COLO668 (cell line): ENCODE measurements at regions not wholly inside any gene's neighbourhood (a gene's known extent, or its start where the extent isn't known, plus 50 kb on each side); places are given as distances from the start of the nearest gene placed in this dataset.

Experiments used
- DNase-seq: peaks from one replicate; lab custom pipeline; 2025; ENCODE audit not compliant: unreplicated experiment; lab: John Stamatoyannopoulos, UW

GRCh38 chr14:83314764-83315163 is 1781.1 kb upstream of the SEL1L start:
- DNase-seq = no peak

- no peak for DNase-seq
These were observed 1782.7 kb upstream of the SEL1L start for GRCh38 chr14:83316356-83316755.

DNA sequence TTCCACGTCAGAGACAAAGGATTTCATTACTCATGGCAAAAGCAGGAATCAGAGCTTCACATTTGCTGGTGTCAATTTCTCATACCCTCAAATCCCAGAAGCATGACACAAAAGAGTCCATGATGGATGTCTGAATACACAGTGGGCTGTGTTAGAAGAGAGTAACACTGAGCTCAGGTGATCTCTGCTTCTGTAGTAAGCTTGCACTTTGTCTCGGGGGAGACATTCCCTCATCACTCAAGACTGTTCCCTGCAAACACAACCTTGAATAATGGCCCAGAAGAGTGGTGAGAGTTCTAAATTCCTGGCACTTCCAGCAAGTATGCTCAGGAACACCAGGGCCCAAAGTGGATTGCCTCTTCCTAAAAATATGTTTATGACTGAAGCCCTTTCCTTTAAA is 1787.2 kb upstream of the SEL1L start:
- DNase-seq = no peak

- DNase-seq = no peak
These were observed 1797.9 kb upstream of the SEL1L start for GRCh38 chr14:83331513-83331912.

- DNase-seq = no peak
These were observed 1808.9 kb upstream of the SEL1L start for GRCh38 chr14:83342590-83342989.

- no peak for DNase-seq
These were observed 1814.2 kb upstream of the SEL1L start for GRCh38 chr14:83347874-83348273.

DNA sequence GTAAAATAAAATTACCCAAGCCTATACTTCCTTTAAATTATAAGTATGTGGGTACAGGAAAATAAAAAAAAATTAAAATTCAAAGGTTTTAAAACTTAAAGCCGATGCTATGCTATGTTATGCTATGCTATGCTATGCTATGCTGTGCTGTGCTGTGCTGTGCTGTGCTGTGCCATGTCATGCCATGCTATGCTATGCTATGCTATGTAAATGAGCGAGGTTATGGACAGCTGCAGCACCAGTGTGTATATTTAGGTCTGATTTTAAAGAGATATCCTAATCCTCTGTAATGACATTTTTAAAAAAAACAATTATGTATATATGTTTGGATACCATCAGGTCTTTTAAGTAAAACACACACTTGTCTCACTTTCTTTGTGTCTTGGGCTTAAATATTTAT is 1822.0 kb upstream of the SEL1L start:
- DNase-seq = no peak

GRCh38 chr14:83356080-83356479 is 1822.4 kb upstream of the SEL1L start:
- no peak for DNase-seq

DNA sequence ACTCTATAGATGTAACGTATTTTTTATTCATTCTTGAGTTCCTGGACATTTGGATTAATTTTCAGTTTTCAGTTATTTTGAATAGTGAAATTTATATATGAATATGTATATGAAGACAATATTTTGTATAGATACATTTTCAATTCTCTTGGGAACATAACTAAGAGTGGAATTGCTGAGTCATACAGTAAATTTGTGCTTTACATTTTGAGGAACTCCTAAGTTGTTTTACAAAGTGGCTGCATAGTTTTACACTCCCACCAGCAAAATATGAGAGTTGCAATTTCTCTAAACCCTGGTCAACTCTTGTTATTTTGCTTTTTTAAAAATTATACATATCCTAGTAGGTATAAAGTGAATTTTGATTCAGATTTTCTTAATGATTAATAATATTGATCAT is 1838.6 kb upstream of the SEL1L start:
- no peak for DNase-seq

DNA sequence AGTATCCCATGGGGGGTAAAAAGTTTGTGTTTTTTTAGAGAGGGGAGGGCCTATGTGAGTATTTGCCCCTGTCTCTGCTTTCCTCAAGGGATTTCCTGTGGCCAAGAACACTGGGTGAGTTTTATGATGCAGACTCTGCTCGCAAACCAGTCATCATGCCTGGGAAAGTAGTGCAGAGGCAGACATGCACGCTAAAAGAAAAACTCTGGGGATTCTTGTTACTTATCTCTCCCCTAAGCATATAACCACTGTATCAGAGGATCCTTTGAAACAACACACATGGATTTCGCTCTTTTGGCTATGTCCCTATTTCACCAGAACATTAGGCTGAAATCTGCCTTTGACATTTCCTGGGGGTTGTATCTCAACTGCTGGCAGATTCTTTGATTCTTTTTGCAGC is 1845.8 kb upstream of the SEL1L start:
- DNase-seq = no peak

DNA sequence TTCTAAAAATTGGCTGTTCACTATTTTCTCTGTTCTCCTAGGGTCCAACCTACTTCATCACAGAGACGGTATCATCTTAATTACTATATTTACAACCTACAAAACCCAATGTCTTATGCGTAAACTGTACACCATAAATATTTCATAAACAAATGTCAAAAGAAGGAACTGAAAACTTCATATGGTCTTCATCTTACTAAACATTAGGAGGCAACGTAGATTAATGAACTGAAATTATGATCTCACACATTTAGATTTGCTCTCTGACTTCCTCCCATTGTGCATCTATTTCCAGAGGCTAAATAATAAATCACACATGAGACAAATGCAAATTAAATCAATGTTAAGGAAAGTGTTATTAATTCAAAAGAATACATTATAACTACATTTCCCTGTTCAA is 1850.6 kb upstream of the SEL1L start:
- DNase-seq = no peak

GRCh38 chr14:83395321-83395720 is 1861.7 kb upstream of the SEL1L start:
- no peak for DNase-seq

DNA sequence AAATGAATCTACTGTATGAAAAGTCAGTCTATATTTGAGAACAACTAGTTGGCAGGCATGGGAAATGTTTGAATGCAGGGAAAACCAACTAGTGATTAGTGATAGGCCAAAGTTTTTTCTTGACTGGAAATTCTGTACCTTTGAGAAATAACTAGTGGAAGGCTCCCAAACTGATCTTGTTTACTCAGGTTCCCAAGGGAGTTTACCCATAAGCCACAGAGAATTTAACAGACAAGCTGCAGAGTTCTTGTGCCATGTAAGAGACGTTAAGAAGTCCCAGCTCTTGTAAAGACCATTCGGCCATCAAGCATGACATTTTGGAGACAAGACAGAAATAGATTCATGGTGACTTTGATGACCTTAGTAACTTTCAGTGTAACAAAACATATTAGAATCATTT is 1882.8 kb upstream of the SEL1L start:
- no peak for DNase-seq

- no peak for DNase-seq
These were observed 1885.8 kb upstream of the SEL1L start for GRCh38 chr14:83419420-83419819.

DNA sequence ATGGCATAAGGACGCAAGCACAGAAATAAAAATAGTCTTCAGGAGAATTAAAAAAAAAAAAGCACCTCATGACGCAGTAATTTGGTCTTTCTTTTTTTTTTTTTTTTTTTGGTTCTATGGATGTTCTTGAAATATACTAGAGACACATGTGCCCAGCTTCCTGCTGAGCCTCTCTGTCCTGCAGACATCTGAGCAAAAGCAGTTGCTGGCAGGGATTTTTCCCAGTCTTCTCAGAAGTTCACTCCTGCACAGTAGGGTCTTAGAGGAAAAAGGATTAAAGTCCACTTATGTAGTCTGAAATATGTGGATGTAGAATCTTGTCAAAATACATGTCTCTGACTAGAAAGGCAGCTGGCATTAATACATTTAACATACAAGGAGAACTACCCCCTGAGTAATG is 1888.1 kb upstream of the SEL1L start:
- DNase-seq = no peak

DNA sequence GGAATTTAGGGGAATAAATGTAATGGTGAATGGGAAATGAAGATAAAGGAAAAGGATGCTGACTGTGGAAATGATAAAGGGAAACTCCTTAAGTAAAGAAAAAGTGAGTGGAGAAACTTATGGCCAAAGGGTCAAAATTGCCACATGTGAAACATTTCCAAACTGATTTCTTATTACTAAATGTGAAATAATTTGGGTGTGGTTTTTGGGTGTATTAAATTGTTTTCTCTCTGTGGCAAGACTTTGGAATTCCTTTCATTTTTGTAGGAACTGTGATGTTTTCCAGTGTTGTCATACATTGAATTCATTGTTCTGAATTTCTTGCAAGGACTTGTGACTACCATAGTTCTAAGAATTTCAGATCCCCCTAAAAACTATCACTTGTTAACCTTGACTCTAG is 1891.5 kb upstream of the SEL1L start:
- no peak for DNase-seq

- no peak for DNase-seq
These were observed 1892.1 kb upstream of the SEL1L start for GRCh38 chr14:83425706-83426105.

GRCh38 chr14:83433618-83434017 is 1900.0 kb upstream of the SEL1L start:
- no peak for DNase-seq

- DNase-seq = no peak
These were observed 1908.1 kb upstream of the SEL1L start for GRCh38 chr14:83441801-83442200.

GRCh38 chr14:83455561-83455960 is 1921.9 kb upstream of the SEL1L start:
- DNase-seq = no peak

DNA sequence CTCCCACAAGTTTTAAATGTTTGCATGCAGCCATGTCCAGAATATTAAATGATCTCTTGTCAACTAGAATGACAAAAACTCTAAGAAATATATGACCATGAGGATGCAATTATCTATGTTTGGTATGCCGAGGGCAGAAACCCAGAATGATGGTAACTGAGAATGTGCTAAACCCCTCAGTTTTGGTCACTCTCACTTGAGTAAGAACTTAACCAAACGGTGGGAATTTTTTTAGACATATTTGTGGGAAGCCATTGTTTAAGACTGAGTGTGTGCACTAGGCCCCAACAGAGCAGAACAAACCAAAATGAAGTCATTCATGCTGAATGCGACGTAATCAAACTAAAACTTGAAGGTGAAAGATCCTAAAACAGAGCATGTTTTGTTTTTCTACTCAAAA is 1927.9 kb upstream of the SEL1L start:
- no peak for DNase-seq

- no peak for DNase-seq
These were observed 1929.1 kb upstream of the SEL1L start for GRCh38 chr14:83462759-83463158.

DNA sequence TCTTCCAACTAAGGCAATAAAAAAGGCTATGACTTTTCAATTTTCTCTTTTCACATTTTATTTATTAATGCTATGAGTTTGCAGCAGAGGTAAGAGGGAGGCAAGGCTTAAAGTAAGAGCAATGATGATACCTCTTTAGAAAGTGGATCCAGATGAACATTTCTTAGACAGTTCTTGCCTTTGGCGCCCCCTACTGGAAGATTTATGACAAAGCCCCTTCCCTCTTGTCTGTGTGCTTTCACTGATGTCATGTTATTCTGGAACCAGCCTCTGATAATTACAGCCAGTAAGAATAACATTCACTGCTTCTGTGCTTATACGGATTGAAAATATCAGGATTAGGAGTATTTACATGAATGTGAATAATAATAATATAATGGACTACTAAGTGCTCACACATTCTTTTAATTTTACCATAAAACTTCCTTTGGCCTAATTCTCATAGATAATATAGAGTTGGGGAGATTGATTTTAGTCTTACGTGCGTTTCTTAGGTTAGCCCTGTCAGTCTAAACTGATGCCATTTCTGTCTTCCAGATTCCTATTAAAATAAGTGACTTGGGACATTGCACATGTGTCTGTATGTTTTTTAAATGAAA is 1929.9 kb upstream of the SEL1L start:
- DNase-seq = no peak

- no peak for DNase-seq
These were observed 1934.2 kb upstream of the SEL1L start for GRCh38 chr14:83467811-83468210.
